LNCAP (cell line): ENCODE measurements at regions not wholly inside any gene's neighbourhood (a gene's known extent, or its start where the extent isn't known, plus 50 kb on each side); places are given as distances from the start of the nearest gene placed in this dataset.

Experiments
- TF ChIP-seq, protein P1 (sequence below): fragments of 450-650 bp; IDR thresholded peaks from 2 replicates; pipeline ENCODE4 v1.5.1; 2017; ENCODE audit warnings: mild to moderate bottlenecking

DNA sequence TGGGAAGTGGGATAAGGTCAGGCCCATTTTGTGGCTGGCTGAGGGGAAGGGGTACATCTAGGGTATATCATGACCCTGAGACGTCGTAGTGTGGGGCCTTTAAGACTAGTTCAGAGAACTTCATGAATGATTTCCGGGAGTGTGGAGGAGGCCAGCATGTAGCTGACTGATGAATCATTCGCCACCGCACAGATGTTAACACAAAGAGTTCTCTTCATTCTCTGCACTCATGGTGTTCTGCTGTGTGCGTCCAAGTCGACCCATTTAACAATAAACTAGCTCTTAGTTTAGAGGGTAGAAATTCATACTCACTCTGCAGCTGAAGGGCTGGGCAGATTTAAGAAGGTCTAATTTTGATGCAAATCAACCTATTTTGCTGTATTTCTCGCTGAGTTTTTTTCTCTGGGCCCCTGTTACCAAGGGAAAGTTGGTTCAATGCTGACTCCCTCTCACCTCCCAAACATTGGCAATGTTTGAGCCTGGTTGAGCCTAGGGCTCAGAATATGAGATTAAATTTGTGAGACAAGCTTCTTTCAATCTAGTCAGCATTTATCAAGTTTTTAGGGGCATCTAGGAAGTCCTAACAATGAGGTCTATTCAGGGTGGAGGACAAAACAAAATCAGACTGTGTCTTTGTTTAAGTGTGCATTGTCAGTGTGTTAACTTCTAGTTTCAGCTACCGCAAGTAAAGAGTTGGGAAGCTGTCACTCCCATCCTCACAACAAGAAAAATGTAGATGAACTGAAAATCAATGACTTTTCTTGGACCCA lies 106.8 kb upstream of the CBLN4 start:
- TF ChIP-seq, protein P1, sequence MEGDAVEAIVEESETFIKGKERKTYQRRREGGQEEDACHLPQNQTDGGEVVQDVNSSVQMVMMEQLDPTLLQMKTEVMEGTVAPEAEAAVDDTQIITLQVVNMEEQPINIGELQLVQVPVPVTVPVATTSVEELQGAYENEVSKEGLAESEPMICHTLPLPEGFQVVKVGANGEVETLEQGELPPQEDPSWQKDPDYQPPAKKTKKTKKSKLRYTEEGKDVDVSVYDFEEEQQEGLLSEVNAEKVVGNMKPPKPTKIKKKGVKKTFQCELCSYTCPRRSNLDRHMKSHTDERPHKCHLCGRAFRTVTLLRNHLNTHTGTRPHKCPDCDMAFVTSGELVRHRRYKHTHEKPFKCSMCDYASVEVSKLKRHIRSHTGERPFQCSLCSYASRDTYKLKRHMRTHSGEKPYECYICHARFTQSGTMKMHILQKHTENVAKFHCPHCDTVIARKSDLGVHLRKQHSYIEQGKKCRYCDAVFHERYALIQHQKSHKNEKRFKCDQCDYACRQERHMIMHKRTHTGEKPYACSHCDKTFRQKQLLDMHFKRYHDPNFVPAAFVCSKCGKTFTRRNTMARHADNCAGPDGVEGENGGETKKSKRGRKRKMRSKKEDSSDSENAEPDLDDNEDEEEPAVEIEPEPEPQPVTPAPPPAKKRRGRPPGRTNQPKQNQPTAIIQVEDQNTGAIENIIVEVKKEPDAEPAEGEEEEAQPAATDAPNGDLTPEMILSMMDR = no peak

DNA sequence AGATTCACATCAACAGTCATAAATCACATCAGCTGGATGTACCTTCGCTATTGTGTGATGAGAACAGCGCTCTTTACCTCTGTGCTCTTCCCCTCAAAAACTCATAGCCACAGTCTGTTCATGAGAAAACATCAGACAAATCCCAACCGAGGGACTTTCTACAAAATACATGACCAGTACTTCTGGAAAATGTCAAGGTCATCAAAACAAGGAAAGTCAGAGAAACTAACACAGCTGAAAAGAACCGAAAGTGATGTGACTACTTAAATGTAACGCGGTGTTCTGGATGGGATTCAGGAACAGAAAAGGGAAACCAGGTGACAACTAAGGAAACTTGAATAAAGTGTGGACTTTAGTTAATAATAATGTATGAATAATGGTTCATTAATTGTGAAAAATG lies 112.0 kb upstream of the CBLN4 start:
- TF ChIP-seq, protein P1 = no peak

DNA sequence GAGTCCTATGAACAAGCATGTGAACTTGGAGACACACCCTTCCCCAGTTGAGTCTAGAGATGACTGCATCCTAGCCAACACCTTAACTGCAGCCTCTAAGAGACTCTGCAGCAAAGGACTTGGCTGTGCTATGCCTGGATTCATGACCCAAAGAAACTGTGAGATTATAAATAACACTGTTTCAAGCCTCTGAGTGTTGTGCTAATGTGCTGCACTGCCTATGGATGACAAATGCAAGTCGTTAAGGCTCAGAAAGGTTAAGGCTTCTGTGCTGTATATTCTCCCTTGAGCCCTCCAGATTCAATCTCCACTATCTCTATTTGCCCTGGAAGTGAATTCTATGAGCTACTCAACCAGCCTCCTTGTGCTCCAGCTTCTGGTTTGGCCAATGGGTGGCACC lies 116.5 kb upstream of the CBLN4 start:
- TF ChIP-seq, protein P1 = no peak

DNA sequence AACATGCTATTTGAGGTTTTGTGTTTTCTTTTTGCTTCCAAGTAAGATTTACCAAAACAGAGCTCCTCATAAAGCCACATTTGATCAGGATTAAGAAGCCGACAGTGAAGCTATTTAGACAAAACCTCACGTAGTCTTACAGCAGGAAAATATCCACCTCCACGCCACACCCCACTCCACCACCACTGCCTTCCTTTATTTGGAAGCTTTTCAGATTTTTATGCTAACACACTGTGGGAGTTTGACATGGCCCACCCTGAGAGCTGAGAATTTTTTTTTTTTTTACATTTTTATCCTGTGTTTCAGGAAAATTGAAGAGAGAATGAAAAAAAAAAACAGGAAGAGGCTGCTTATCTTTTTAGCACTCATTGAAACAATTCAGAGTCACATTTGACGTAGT lies 104.8 kb upstream of the MC3R start:
- TF ChIP-seq, protein P1 = no peak

DNA sequence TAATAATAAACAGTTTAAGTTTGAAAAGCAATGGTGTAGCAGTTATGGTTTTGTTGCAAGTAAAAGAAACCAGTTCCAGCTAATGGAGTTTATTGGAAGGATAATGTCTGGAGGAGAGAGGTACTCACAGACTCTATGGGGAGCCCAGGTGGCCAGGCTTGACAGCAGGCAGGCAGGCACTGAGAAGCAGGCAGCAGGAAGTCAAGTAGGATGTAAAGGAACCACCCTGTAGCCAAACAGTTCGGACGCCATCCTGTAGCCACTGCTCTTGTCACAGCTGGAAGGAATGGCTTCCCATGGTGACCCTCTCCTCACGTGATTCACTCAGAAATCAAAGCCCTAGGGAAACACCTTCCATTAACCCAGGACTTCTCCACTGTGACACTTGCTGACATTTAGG lies 96.7 kb upstream of the MC3R start:
- TF ChIP-seq, protein P1 = no peak

DNA sequence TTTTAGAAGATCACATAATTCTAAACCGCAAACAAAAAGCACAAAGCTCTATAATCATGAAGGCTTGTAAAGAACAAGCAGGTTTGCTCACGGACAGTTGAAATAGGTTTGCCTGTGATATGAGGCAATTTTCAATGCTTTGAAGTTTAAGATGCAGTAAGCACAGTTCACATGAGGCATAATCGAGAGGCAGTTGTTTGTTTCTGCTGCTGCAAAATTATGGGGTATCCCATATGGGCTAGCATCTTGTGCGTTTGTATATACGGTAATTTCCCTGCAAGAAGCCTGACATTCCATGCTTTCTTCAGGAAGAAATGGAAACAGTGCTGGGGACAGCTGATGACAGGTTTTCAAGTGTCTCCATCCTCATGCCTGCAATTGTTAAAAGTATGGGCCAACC lies 94.6 kb upstream of the MC3R start:
- TF ChIP-seq, protein P1 = no peak

DNA sequence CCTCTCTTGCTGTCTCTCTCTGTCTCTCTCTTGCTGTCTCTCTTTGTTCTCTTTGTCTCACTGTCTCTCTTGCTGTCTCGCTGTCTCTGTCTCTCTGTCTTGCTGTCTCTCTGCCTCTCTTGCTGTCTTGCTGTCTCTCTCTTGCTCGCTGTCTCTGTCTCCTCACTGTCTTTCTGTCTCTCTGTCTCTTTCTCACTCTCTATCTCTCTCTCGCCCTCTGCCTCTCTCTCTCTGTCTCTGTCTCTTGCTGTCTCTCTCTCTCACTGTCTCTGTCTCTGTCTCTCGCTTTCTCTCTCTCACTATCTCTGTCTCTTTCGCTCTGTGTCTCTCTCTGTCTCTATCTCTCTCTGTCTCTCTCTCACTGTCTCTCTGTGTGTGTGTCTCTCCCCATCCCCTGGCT lies 92.9 kb upstream of the MC3R start:
- TF ChIP-seq, protein P1 = no peak
